ENCODE measurements at regions not wholly inside any gene's neighbourhood (a gene's known extent, or its start where the extent isn't known, plus 50 kb on each side); places are given as distances from the start of the nearest gene placed in this dataset.

- no peaks in the 10 kb centered on the region for H3K36me3 ChIP-seq (ENCODE audit: control insufficient read depth in 4 of 4, insufficient read depth in 3 of 4, low read depth in 1 of 4, low read length in 3 of 4)
- no peak overlapping the region for H3K27ac ChIP-seq (ENCODE audit: low read depth in 1 of 2, low read length in 2 of 2)
- H3K9me3 ChIP-seq (ENCODE audit: control insufficient read depth in 4 of 4, low read length in 3 of 4): no peaks in the 10 kb centered on the region
- H3K9ac ChIP-seq (ENCODE audit: low read depth in 1 of 2, low read length in 2 of 2): no peak overlapping the region
- no peak overlapping the region for H3K4me3 ChIP-seq (ENCODE audit: low read depth in 1 of 3, low read length in 3 of 3)
- no peak for DNase-seq (ENCODE audit: low spot score)
- WGBS: 95% methylated on average over 5 of the region's 5 CpGs
- TF ChIP-seq TAF1 (conservative IDR thresholded peaks at IDR 0.05) (no peak), HNF4A (conservative IDR thresholded peaks at IDR 0.05) (no peak), YY1 (IDR thresholded peaks at IDR 0.05) (no peak), REST (IDR thresholded peaks at IDR 0.05) (no peak), FOXA1 (IDR thresholded peaks at IDR 0.05) (no peak), ATF3 (IDR thresholded peaks at IDR 0.05) (no peak), FOXA2 (IDR thresholded peaks at IDR 0.05) (no peak), NR2F2 (IDR thresholded peaks at IDR 0.05) (no peak), RXRA (IDR thresholded peaks at IDR 0.05) (no peak), JUND (IDR thresholded peaks at IDR 0.05) (no peak), EGR1 (IDR thresholded peaks at IDR 0.05; ENCODE audit: low read depth in 2 of 2) (no peak), GABPA (IDR thresholded peaks at IDR 0.05 in 1 of 2, conservative IDR thresholded peaks at IDR 0.05 in 1 of 2) (no peak)
- no peaks in the 10 kb centered on the region for H3K27me3 ChIP-seq (ENCODE audit: control insufficient read depth in 4 of 4, insufficient read depth in 4 of 4, low read length in 3 of 4)
- H3K4me1 ChIP-seq (ENCODE audit: control insufficient read depth in 4 of 4, insufficient read depth in 4 of 4, low read length in 3 of 4): no peaks in the 10 kb centered on the region
Measured at GRCh38 chr9:107867738-107868137, 378.2 kb upstream of the KLF4 start.

- Histone ChIP-seq H3K9ac (ENCODE audit: low read depth in 1 of 2, low read length in 2 of 2) (no peak overlapping the region), H3K27ac (ENCODE audit: low read depth in 1 of 2, low read length in 2 of 2) (no peak overlapping the region), H3K9me3 (ENCODE audit: control insufficient read depth in 4 of 4, low read length in 3 of 4) (no peaks in the 10 kb centered on the region), H3K4me1 (ENCODE audit: control insufficient read depth in 4 of 4, insufficient read depth in 4 of 4, low read length in 3 of 4) (no peaks in the 10 kb centered on the region), H3K27me3 (ENCODE audit: control insufficient read depth in 4 of 4, insufficient read depth in 4 of 4, low read length in 3 of 4) (no peaks in the 10 kb centered on the region), H3K4me3 (ENCODE audit: low read depth in 1 of 3, low read length in 3 of 3) (no peak overlapping the region), H3K36me3 (ENCODE audit: control insufficient read depth in 4 of 4, insufficient read depth in 3 of 4, low read depth in 1 of 4, low read length in 3 of 4) (no peaks in the 10 kb centered on the region)
- TF ChIP-seq GABPA (IDR thresholded peaks at IDR 0.05 in 1 of 2, conservative IDR thresholded peaks at IDR 0.05 in 1 of 2): no peak
- no peak for DNase-seq (ENCODE audit: low spot score)
Measured at GRCh38 chr9:107866711-107867311, 377.2 kb upstream of the KLF4 start.

GRCh38 chr9:107863396-107863795 is 373.8 kb upstream of the KLF4 start:
- Histone ChIP-seq H3K4me3 (ENCODE audit: low read depth in 1 of 3, low read length in 3 of 3) (no peak overlapping the region), H3K9me3 (ENCODE audit: control insufficient read depth in 4 of 4, low read length in 3 of 4) (peaks cover 0 to 2% (median 0%) of the 10 kb centered on the region in 4 donors), H3K27me3 (ENCODE audit: control insufficient read depth in 4 of 4, insufficient read depth in 4 of 4, low read length in 3 of 4) (no peaks in the 10 kb centered on the region), H3K27ac (ENCODE audit: low read depth in 1 of 2, low read length in 2 of 2) (no peak overlapping the region), H3K9ac (ENCODE audit: low read depth in 1 of 2, low read length in 2 of 2) (no peak overlapping the region), H3K36me3 (ENCODE audit: control insufficient read depth in 4 of 4, insufficient read depth in 3 of 4, low read depth in 1 of 4, low read length in 3 of 4) (no peaks in the 10 kb centered on the region), H3K4me1 (ENCODE audit: control insufficient read depth in 4 of 4, insufficient read depth in 4 of 4, low read length in 3 of 4) (no peaks in the 10 kb centered on the region)
- WGBS: 59% methylated on average over 4 of the region's 4 CpGs
- no peak for DNase-seq (ENCODE audit: low spot score)
- no peak for TF ChIP-seq EGR1 (IDR thresholded peaks at IDR 0.05; ENCODE audit: low read depth in 2 of 2)
- no peak for TF ChIP-seq SP1 (IDR thresholded peaks at IDR 0.05)
- TF ChIP-seq FOXA2 (IDR thresholded peaks at IDR 0.05): no peak
- no peak for TF ChIP-seq RXRA (IDR thresholded peaks at IDR 0.05)
- TF ChIP-seq TAF1 (conservative IDR thresholded peaks at IDR 0.05): no peak
- TF ChIP-seq ATF3 (IDR thresholded peaks at IDR 0.05): no peak
- no peak for TF ChIP-seq YY1 (IDR thresholded peaks at IDR 0.05)
- TF ChIP-seq JUND (IDR thresholded peaks at IDR 0.05): no peak
- no peak for TF ChIP-seq NR2F2 (IDR thresholded peaks at IDR 0.05)
- no peak for TF ChIP-seq RAD21 (IDR thresholded peaks at IDR 0.05)
- no peak for TF ChIP-seq HNF4G (IDR thresholded peaks at IDR 0.05)
- no peak for TF ChIP-seq ZBTB33 (IDR thresholded peaks at IDR 0.05)
- TF ChIP-seq MAX (IDR thresholded peaks at IDR 0.05): no peak
- no peak for TF ChIP-seq FOXA1 (IDR thresholded peaks at IDR 0.05)
